Lower lobe of right lung (tissue), 2 donors: ENCODE measurements at regions not wholly inside any gene's neighbourhood (a gene's known extent, or its start where the extent isn't known, plus 50 kb on each side); places are given as distances from the start of the nearest gene placed in this dataset.
"Not testable (repeated sequence)": the region's sequence is repeated elsewhere in the genome, so short reads cannot be mapped to it uniquely, and the experiment has no call there.

Source experiments
- ATAC-seq, 2 donors: fragments of 200-7000 bp; cut with Tn5 transposase; one replicate each; pipeline ENCODE4 v1.9.1; 2020 to 2022; ENCODE audit warnings: mild to moderate bottlenecking in 2 of 2, moderate library complexity in 2 of 2
- DNase-seq: peaks from one replicate; pipeline ENCODE4 v3.0.0-alpha.2; 2020
- H3K27ac ChIP-seq: fragments of 200-600 bp; one replicate; pipeline ENCODE4 v1.8.0; 2022
- H3K27me3 ChIP-seq: fragments of 200-600 bp; one replicate; pipeline ENCODE4 v1.8.0; 2022; ENCODE audit warnings: low read depth
- H3K36me3 ChIP-seq: fragments of 200-600 bp; one replicate; pipeline ENCODE4 v1.8.0; 2022; ENCODE audit warnings: mild to moderate bottlenecking
- H3K4me1 ChIP-seq: fragments of 200-600 bp; one replicate; pipeline ENCODE4 v1.8.0; 2022
- H3K4me3 ChIP-seq: fragments of 200-600 bp; one replicate; pipeline ENCODE4 v1.8.0; 2022; ENCODE audit warnings: mild to moderate bottlenecking
- H3K9me3 ChIP-seq: fragments of 200-600 bp; one replicate; pipeline ENCODE4 v1.8.0; 2022
- intact Hi-C: fragments of 100-400 bp; cut with DNase I; formaldehyde crosslinking; loops from one replicate; pipeline ENCODE4 v1.11.0; 2022
- TF ChIP-seq, protein P1 (sequence below): fragments of 200-600 bp; IDR thresholded peaks from one replicate; pipeline ENCODE4 v1.8.0; 2022; ENCODE audit warnings: antibody characterized with exemption, mild to moderate bottlenecking
- donor health status: DM: no; HTN: yes; CAD: no; lungs with severe emphysema.

GRCh38 chr1:96464066-96464465 lies 257.5 kb upstream of the PTBP2 start:
- H3K4me1 ChIP-seq: no peaks in the 10 kb centered on the region
- no peaks in the 10 kb centered on the region for H3K9me3 ChIP-seq
- TF ChIP-seq, protein P1, sequence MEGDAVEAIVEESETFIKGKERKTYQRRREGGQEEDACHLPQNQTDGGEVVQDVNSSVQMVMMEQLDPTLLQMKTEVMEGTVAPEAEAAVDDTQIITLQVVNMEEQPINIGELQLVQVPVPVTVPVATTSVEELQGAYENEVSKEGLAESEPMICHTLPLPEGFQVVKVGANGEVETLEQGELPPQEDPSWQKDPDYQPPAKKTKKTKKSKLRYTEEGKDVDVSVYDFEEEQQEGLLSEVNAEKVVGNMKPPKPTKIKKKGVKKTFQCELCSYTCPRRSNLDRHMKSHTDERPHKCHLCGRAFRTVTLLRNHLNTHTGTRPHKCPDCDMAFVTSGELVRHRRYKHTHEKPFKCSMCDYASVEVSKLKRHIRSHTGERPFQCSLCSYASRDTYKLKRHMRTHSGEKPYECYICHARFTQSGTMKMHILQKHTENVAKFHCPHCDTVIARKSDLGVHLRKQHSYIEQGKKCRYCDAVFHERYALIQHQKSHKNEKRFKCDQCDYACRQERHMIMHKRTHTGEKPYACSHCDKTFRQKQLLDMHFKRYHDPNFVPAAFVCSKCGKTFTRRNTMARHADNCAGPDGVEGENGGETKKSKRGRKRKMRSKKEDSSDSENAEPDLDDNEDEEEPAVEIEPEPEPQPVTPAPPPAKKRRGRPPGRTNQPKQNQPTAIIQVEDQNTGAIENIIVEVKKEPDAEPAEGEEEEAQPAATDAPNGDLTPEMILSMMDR: no peak
- no peak overlapping the region for H3K27ac ChIP-seq
- ATAC-seq (no peak), DNase-seq (no peak)
- H3K4me3 ChIP-seq: no peak overlapping the region
- intact Hi-C loops: no loop called here
- H3K27me3 ChIP-seq: no peaks in the 10 kb centered on the region
- H3K36me3 ChIP-seq: no peaks in the 10 kb centered on the region

DNA sequence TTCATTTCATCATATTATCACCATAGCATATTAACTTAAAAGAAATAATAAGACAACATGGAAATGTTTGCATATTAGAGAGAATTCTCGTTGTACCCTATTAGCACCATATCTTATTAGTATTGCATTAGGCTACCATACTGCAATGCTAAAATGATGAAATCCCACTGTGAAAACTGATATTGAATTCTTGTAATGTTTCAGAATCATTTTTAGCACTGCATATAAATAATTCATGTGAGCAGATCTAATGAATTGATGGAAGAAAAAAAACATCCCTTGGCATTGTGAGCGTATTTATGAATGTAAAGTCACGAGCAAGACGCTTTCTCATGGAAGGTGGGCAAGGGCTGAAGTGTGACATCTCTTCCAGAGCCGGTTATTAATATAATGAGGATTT lies 257.1 kb upstream of the PTBP2 start:
- H3K27me3 ChIP-seq: no peaks in the 10 kb centered on the region
- DNase-seq (no peak), ATAC-seq (no peak)
- intact Hi-C loops: no loop called here
- no peak overlapping the region for H3K4me3 ChIP-seq
- TF ChIP-seq, protein P1: no peak
- H3K9me3 ChIP-seq: no peaks in the 10 kb centered on the region
- no peaks in the 10 kb centered on the region for H3K36me3 ChIP-seq
- H3K4me1 ChIP-seq: no peaks in the 10 kb centered on the region
- no peak overlapping the region for H3K27ac ChIP-seq

DNA sequence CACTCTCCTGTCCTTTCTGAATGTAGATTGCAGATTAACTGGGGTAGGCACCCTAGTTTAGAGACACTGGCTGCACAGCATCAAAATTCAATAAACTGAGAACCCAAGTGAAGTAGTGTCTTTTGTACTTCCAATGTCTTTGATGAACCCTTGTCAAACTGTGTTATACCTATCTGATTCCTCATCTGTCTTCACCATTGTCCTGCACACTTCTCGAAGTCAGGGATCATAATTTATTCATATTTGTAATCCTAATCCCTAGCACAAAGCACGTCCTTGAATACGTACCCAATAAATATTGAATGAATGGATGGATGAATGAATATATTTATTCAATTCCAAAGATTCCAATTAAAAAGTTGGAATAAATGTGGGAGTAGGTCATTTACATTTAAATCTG lies 256.6 kb upstream of the PTBP2 start:
- TF ChIP-seq, protein P1: no peak
- Histone ChIP-seq H3K4me3 (no peak overlapping the region), H3K36me3 (no peaks in the 10 kb centered on the region), H3K27ac (no peak overlapping the region), H3K9me3 (no peaks in the 10 kb centered on the region), H3K4me1 (no peaks in the 10 kb centered on the region), H3K27me3 (no peaks in the 10 kb centered on the region)
- DNase-seq (no peak), ATAC-seq (no peak)
- intact Hi-C loops: no loop called here

DNA sequence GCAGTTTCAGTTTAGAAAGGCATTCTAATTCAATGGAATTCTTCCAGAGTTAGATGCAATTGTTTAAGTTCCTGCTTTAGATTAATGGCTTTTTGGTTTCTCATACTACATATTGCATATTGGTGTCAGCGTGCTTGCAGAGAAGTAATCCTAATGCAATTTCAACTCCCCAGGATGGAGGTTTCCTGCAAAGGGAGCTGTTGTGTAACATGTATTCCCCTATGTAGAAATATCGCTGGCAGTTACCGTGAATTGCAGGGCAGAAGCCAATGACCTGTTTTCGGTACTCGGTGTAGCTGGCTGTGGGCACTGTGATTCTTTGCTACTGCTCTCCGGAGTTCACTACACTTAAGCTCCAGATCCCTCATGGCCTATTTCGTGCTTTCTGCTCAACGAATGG lies 256.1 kb upstream of the PTBP2 start:
- DNase-seq (no peak), ATAC-seq (no peak)
- no peaks in the 10 kb centered on the region for H3K27me3 ChIP-seq

GRCh38 chr1:96466842-96467241 lies 254.7 kb upstream of the PTBP2 start:
- no peak overlapping the region for H3K4me3 ChIP-seq
- H3K36me3 ChIP-seq: no peaks in the 10 kb centered on the region
- TF ChIP-seq, protein P1: no peak
- DNase-seq (no peak), ATAC-seq (no peak)
- H3K4me1 ChIP-seq: no peaks in the 10 kb centered on the region
- H3K9me3 ChIP-seq: no peaks in the 10 kb centered on the region
- intact Hi-C loops: no loop called here
- no peak overlapping the region for H3K27ac ChIP-seq
- H3K27me3 ChIP-seq: no peaks in the 10 kb centered on the region

More for the DNA sequence above, 256.1 kb upstream of the PTBP2 start:
- no peaks in the 10 kb centered on the region for H3K9me3 ChIP-seq
- no peak overlapping the region for H3K4me3 ChIP-seq
- no peak overlapping the region for H3K27ac ChIP-seq
- TF ChIP-seq, protein P1: no peak
- no peaks in the 10 kb centered on the region for H3K4me1 ChIP-seq
- intact Hi-C loops: no loop called here
- H3K36me3 ChIP-seq: no peaks in the 10 kb centered on the region

- H3K36me3 ChIP-seq, H3K4me3 ChIP-seq, intact Hi-C loops, DNase-seq, H3K4me1 ChIP-seq, H3K9me3 ChIP-seq, H3K27ac ChIP-seq, H3K27me3 ChIP-seq, ATAC-seq: not testable (repeated sequence)
Observed at GRCh38 chr1:96469726-96470125, 251.9 kb upstream of the PTBP2 start.
